ENCODE measurements at regions not wholly inside any gene's neighbourhood (a gene's known extent, or its start where the extent isn't known, plus 50 kb on each side); places are given as distances from the start of the nearest gene placed in this dataset.

DNA sequence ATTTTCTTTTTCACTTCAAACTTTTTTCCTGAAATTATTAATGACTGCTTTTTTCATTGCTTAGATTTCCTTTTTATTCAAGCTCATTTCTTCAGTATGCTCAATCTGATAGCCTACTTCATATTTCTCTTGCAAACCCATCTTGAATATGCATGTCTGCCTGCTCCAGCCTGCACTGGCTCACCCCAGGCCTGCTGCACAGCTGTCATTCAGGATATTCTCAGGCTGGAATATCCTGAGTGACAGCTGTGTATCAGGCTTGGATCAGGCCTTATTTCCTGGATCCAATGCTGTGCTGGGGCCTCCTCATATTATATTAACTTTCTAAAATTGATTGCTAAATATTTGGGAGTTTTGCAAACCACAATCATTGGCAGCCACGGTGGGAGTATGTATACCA, 120.2 kb upstream of the TNS3 start:
- Histone ChIP-seq H3K9ac (ENCODE audit: low read length) (no peak overlapping the region), H3K4me2 (ENCODE audit: low read depth, low read length) (no peak overlapping the region), H3K9me2 (replicated peaks; ENCODE audit: insufficient read depth, low read length) (no peaks in the 10 kb centered on the region), H3K27ac (ENCODE audit: low read length) (no peak overlapping the region), H3F3A (ENCODE audit: insufficient read depth, low read length) (no peaks in the 10 kb centered on the region), H3K36me3 (replicated peaks; ENCODE audit: insufficient read depth, low read length) (no peaks in the 10 kb centered on the region), H3K79me2 (ENCODE audit: low read length) (no peaks in the 10 kb centered on the region), H2AFZ (ENCODE audit: low read length) (no peak overlapping the region), H3K4me3 (ENCODE audit: low read length) (no peak overlapping the region), H3K27me3 (replicated peaks; ENCODE audit: insufficient read depth, low read length) (no peaks in the 10 kb centered on the region), H4K20me1 (ENCODE audit: insufficient read depth, low read length) (no peaks in the 10 kb centered on the region), H3K4me1 (ENCODE audit: low read length) (no peaks in the 10 kb centered on the region), H3K9me3 (replicated peaks; ENCODE audit: insufficient read depth, low read length) (no peaks in the 10 kb centered on the region)
- TF ChIP-seq EZH2 (optimal IDR thresholded peaks at IDR 0.05; ENCODE audit: low read depth, low read length) (no peak), EZH2phosphoT487 (IDR thresholded peaks at IDR 0.05; ENCODE audit: low read length) (no peak)
- TF ChIP-seq, protein P1, sequence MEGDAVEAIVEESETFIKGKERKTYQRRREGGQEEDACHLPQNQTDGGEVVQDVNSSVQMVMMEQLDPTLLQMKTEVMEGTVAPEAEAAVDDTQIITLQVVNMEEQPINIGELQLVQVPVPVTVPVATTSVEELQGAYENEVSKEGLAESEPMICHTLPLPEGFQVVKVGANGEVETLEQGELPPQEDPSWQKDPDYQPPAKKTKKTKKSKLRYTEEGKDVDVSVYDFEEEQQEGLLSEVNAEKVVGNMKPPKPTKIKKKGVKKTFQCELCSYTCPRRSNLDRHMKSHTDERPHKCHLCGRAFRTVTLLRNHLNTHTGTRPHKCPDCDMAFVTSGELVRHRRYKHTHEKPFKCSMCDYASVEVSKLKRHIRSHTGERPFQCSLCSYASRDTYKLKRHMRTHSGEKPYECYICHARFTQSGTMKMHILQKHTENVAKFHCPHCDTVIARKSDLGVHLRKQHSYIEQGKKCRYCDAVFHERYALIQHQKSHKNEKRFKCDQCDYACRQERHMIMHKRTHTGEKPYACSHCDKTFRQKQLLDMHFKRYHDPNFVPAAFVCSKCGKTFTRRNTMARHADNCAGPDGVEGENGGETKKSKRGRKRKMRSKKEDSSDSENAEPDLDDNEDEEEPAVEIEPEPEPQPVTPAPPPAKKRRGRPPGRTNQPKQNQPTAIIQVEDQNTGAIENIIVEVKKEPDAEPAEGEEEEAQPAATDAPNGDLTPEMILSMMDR (IDR thresholded peaks at IDR 0.05; ENCODE audit: low read length), result no peak
- no peak for DNase-seq

DNA sequence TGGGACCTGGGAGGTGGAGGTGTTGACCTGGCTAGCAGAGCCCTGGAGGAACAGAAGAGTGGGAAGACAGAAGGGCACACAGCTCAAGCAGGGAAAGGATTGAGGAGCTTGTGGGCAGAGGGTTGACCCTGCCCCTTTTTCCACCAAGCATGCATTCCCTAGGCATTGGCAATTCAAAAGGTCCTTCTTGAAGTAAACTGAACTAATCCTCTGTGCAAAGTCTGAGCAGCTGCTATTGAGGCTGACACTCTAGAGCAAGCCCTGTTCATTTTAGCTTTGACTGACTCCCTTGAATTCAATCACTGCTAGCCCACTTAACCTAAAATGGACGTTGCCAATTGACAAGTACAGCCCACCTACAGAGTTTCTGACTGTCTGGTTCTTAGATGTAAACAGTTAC, 116.5 kb upstream of the TNS3 start:
- Histone ChIP-seq H3K9me3 (replicated peaks; ENCODE audit: insufficient read depth, low read length) (no peaks in the 10 kb centered on the region), H3K27ac (ENCODE audit: low read length) (no peak overlapping the region), H3K4me2 (ENCODE audit: low read depth, low read length) (no peak overlapping the region), H2AFZ (ENCODE audit: low read length) (no peak overlapping the region), H3K79me2 (ENCODE audit: low read length) (no peaks in the 10 kb centered on the region), H3F3A (ENCODE audit: insufficient read depth, low read length) (no peaks in the 10 kb centered on the region), H3K9ac (ENCODE audit: low read length) (no peak overlapping the region), H3K27me3 (replicated peaks; ENCODE audit: insufficient read depth, low read length) (no peaks in the 10 kb centered on the region), H4K20me1 (ENCODE audit: insufficient read depth, low read length) (no peaks in the 10 kb centered on the region), H3K4me3 (ENCODE audit: low read length) (no peak overlapping the region), H3K4me1 (ENCODE audit: low read length) (no peaks in the 10 kb centered on the region), H3K9me2 (replicated peaks; ENCODE audit: insufficient read depth, low read length) (no peaks in the 10 kb centered on the region), H3K36me3 (replicated peaks; ENCODE audit: insufficient read depth, low read length) (no peaks in the 10 kb centered on the region)
- TF ChIP-seq EZH2 (optimal IDR thresholded peaks at IDR 0.05; ENCODE audit: low read depth, low read length), result no peak
- TF ChIP-seq EZH2phosphoT487 (IDR thresholded peaks at IDR 0.05; ENCODE audit: low read length), result no peak
- TF ChIP-seq, protein P1 (IDR thresholded peaks at IDR 0.05; ENCODE audit: low read length), result no peak
- DNase-seq, result no peak

DNA sequence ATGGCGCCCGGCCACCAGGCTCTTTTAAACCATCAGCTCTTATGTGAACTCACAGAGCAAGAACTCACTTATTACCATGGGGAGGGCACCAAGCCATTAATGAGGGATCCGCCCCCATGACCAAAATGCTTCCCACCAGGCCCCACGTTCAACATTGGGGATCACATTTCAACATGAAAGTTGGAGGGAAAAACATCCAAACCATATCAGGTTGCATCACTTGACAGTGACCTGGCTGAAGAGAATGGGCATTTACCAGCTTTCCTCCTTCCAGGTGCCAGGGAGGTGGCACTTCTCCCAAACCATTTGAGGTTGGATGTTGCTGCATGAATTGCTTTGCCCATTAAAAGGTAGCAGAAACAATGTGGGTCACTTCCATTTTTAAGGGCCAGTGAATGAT, 115.6 kb upstream of the TNS3 start:
- H3K27me3 ChIP-seq (replicated peaks; ENCODE audit: insufficient read depth, low read length), result no peaks in the 10 kb centered on the region
- no peak overlapping the region for H3K27ac ChIP-seq (ENCODE audit: low read length)
- no peak overlapping the region for H3K9ac ChIP-seq (ENCODE audit: low read length)
- no peaks in the 10 kb centered on the region for H3K4me1 ChIP-seq (ENCODE audit: low read length)
- no peak overlapping the region for H3K4me3 ChIP-seq (ENCODE audit: low read length)
- H3K9me2 ChIP-seq (replicated peaks; ENCODE audit: insufficient read depth, low read length), result no peaks in the 10 kb centered on the region
- H2AFZ ChIP-seq (ENCODE audit: low read length), result no peak overlapping the region
- H3K4me2 ChIP-seq (ENCODE audit: low read depth, low read length), result no peak overlapping the region
- H3K9me3 ChIP-seq (replicated peaks; ENCODE audit: insufficient read depth, low read length), result no peaks in the 10 kb centered on the region
- H3F3A ChIP-seq (ENCODE audit: insufficient read depth, low read length), result no peaks in the 10 kb centered on the region
- H3K36me3 ChIP-seq (replicated peaks; ENCODE audit: insufficient read depth, low read length), result no peaks in the 10 kb centered on the region
- DNase-seq, result no peak
- no peak for TF ChIP-seq EZH2 (optimal IDR thresholded peaks at IDR 0.05; ENCODE audit: low read depth, low read length)
- TF ChIP-seq EZH2phosphoT487 (IDR thresholded peaks at IDR 0.05; ENCODE audit: low read length), result no peak
- TF ChIP-seq, protein P1 (IDR thresholded peaks at IDR 0.05; ENCODE audit: low read length), result no peak
- no peaks in the 10 kb centered on the region for H3K79me2 ChIP-seq (ENCODE audit: low read length)
- no peaks in the 10 kb centered on the region for H4K20me1 ChIP-seq (ENCODE audit: insufficient read depth, low read length)

Data from MM.1S (cell line).